ENCODE measurements at regions not wholly inside any gene's neighbourhood (a gene's known extent, or its start where the extent isn't known, plus 50 kb on each side); places are given as distances from the start of the nearest gene placed in this dataset.
"Not testable (repeated sequence)": the region's sequence is repeated elsewhere in the genome, so short reads cannot be mapped to it uniquely, and the experiment has no call there.

GRCh38 chr2:226122041-226122440 lies 677.6 kb downstream of the IRS1 start:
- DNase-seq (ENCODE audit: low read depth), result no peak

GRCh38 chr2:226121046-226121738 lies 678.4 kb downstream of the IRS1 start:
- DNase-seq (ENCODE audit: low read depth), result no peak

GRCh38 chr2:226118471-226119429 lies 680.9 kb downstream of the IRS1 start:
- no peak for DNase-seq (ENCODE audit: low read depth)

- no peak for DNase-seq (ENCODE audit: low read depth)
These were observed 682.0 kb downstream of the IRS1 start for GRCh38 chr2:226117510-226118065.

- DNase-seq (ENCODE audit: low read depth), result no peak
These were observed 683.3 kb downstream of the IRS1 start for GRCh38 chr2:226116346-226116745.

GRCh38 chr2:226115832-226116200 lies 683.8 kb downstream of the IRS1 start:
- DNase-seq (ENCODE audit: low read depth), result no peak

- no peak for DNase-seq (ENCODE audit: low read depth)
These were observed 684.4 kb downstream of the IRS1 start for GRCh38 chr2:226115102-226115831.

- no peak for DNase-seq (ENCODE audit: low read depth)
These were observed 685.2 kb downstream of the IRS1 start for GRCh38 chr2:226114436-226114835.

GRCh38 chr2:226098861-226099745 lies 699.6 kb downstream of the NYAP2 start:
- DNase-seq (ENCODE audit: low read depth), result no peak

- DNase-seq (ENCODE audit: low read depth), result no peak
These were observed 695.5 kb downstream of the NYAP2 start for GRCh38 chr2:226095058-226095457.

- DNase-seq (ENCODE audit: low read depth), result no peak
These were observed 693.9 kb downstream of the NYAP2 start for GRCh38 chr2:226093364-226093763.

GRCh38 chr2:226088366-226088674 lies 688.8 kb downstream of the NYAP2 start:
- DNase-seq (ENCODE audit: low read depth), result no peak

- DNase-seq (ENCODE audit: low read depth), result no peak
These were observed 688.2 kb downstream of the NYAP2 start for GRCh38 chr2:226087505-226088365.

GRCh38 chr2:226087051-226087450 lies 687.5 kb downstream of the NYAP2 start:
- DNase-seq (ENCODE audit: low read depth), result no peak

GRCh38 chr2:226086190-226086589 lies 686.7 kb downstream of the NYAP2 start:
- no peak for DNase-seq (ENCODE audit: low read depth)

GRCh38 chr2:226085425-226085824 lies 685.9 kb downstream of the NYAP2 start:
- not testable (repeated sequence) for DNase-seq (ENCODE audit: low read depth)

- DNase-seq (ENCODE audit: low read depth), result no peak
These were observed 680.8 kb downstream of the NYAP2 start for GRCh38 chr2:226080334-226080733.

- DNase-seq (ENCODE audit: low read depth), result no peak
These were observed 680.2 kb downstream of the NYAP2 start for GRCh38 chr2:226079671-226080181.

- DNase-seq (ENCODE audit: low read depth), result no peak
These were observed 679.7 kb downstream of the NYAP2 start for GRCh38 chr2:226079196-226079595.

GRCh38 chr2:226078666-226079065 lies 679.2 kb downstream of the NYAP2 start:
- no peak for DNase-seq (ENCODE audit: low read depth)

All from activated T-helper 9 cell treated with anti-CD3 and anti-CD28 coated beads, Interleukin-2, amount 50 U/mL, for 16 hours (primary cell).